OCI-LY7 (cell line): ENCODE measurements at regions not wholly inside any gene's neighbourhood (a gene's known extent, or its start where the extent isn't known, plus 50 kb on each side); places are given as distances from the start of the nearest gene placed in this dataset.

ENCODE experiments used
- EZH2phosphoT487 ChIP-seq: fragments of 200-600 bp; sonication (generic); IDR thresholded peaks from 2 replicates; pipeline ENCODE4 v1.6.1; 2018; ENCODE audit warnings: low read depth, borderline replicate concordance, mild to moderate bottlenecking, mixed run types, antibody characterized with exemption, low read length, moderate library complexity, mixed read lengths
- TF ChIP-seq, protein P1 (sequence below): fragments of 200-600 bp; sonication (generic); conservative IDR thresholded peaks from 2 replicates; pipeline ENCODE4 v1.5.1; 2014; ENCODE audit warnings: mild to moderate bottlenecking, antibody characterized with exemption, low read length, moderate library complexity, mixed read lengths

DNA sequence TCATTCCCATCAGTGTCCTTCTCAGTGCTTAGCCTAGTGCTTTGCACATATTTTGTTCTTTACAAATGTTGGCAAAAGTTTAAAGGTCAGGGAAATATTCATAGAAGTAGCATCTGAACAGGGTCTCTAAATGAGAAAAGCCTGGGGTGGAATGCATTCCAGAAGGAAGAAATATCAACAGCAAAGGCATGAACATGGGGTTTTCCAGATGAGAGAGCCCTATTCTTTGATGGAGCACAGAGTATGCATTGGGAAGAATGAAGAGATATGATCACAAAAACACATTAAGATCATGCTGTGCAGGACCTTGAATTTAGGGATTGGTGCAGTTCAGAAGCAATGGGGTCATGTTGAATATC, 140.2 kb downstream of the SNX19 start:
- TF ChIP-seq, protein P1, sequence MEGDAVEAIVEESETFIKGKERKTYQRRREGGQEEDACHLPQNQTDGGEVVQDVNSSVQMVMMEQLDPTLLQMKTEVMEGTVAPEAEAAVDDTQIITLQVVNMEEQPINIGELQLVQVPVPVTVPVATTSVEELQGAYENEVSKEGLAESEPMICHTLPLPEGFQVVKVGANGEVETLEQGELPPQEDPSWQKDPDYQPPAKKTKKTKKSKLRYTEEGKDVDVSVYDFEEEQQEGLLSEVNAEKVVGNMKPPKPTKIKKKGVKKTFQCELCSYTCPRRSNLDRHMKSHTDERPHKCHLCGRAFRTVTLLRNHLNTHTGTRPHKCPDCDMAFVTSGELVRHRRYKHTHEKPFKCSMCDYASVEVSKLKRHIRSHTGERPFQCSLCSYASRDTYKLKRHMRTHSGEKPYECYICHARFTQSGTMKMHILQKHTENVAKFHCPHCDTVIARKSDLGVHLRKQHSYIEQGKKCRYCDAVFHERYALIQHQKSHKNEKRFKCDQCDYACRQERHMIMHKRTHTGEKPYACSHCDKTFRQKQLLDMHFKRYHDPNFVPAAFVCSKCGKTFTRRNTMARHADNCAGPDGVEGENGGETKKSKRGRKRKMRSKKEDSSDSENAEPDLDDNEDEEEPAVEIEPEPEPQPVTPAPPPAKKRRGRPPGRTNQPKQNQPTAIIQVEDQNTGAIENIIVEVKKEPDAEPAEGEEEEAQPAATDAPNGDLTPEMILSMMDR, result no peak
- TF ChIP-seq EZH2phosphoT487, result no peak
